ENCODE measurements at regions not wholly inside any gene's neighbourhood (a gene's known extent, or its start where the extent isn't known, plus 50 kb on each side); places are given as distances from the start of the nearest gene placed in this dataset.

GRCh38 chr10:123327450-123327849 lies 173.2 kb downstream of the BUB3 start:
- TF ChIP-seq L3MBTL2 (conservative IDR thresholded peaks at IDR 0.05) = no peak
- TF ChIP-seq ARNT (IDR thresholded peaks at IDR 0.05) = no peak
- TF ChIP-seq NFRKB (IDR thresholded peaks at IDR 0.05) = no peak
- TF ChIP-seq ZNF384 (IDR thresholded peaks at IDR 0.05) = no peak
- no peak for TF ChIP-seq FOXM1 (IDR thresholded peaks at IDR 0.05; ENCODE audit: borderline replicate concordance)
- no peak for TF ChIP-seq SP1 (IDR thresholded peaks at IDR 0.05)
- POLR2A ChIA-PET = no interaction called here
- DNase-seq (ENCODE audit: extremely low spot score) = no peak
- CTCF ChIA-PET = no interaction called here

- no peak for TF ChIP-seq SUZ12 (IDR thresholded peaks at IDR 0.05)
- no peak for TF ChIP-seq BHLHE40 (IDR thresholded peaks at IDR 0.05; ENCODE audit: borderline replicate concordance)
- no peak for TF ChIP-seq SP1 (IDR thresholded peaks at IDR 0.05)
- no peak for TF ChIP-seq FOXK2 (IDR thresholded peaks at IDR 0.05)
- TF ChIP-seq HDGF (IDR thresholded peaks at IDR 0.05; ENCODE audit: borderline replicate concordance) = no peak
- no peak for TF ChIP-seq PKNOX1 (IDR thresholded peaks at IDR 0.05)
- TF ChIP-seq LEF1 (IDR thresholded peaks at IDR 0.05; ENCODE audit: borderline replicate concordance) = no peak
- POLR2A ChIA-PET = no interaction called here
- DNase-seq (ENCODE audit: extremely low spot score) = no peak
- CTCF ChIA-PET = no interaction called here
These were observed 173.7 kb downstream of the BUB3 start for GRCh38 chr10:123327896-123328295.

- ChIA-PET CTCF (no interaction called here), POLR2A (no interaction called here)
- no peak for TF ChIP-seq SUZ12 (IDR thresholded peaks at IDR 0.05)
- TF ChIP-seq FOXM1 (IDR thresholded peaks at IDR 0.05; ENCODE audit: borderline replicate concordance) = no peak
- no peak for TF ChIP-seq ELF4 (IDR thresholded peaks at IDR 0.05)
- no peak for TF ChIP-seq ARNT (IDR thresholded peaks at IDR 0.05)
- TF ChIP-seq FOXA1 (IDR thresholded peaks at IDR 0.05) = no peak
- no peak for TF ChIP-seq PKNOX1 (IDR thresholded peaks at IDR 0.05)
- TF ChIP-seq HDGF (IDR thresholded peaks at IDR 0.05; ENCODE audit: borderline replicate concordance) = no peak
- TF ChIP-seq TARDBP (IDR thresholded peaks at IDR 0.05) = no peak
- DNase-seq (ENCODE audit: extremely low spot score) = no peak
These were observed 177.2 kb downstream of the BUB3 start for GRCh38 chr10:123331438-123331837.

GRCh38 chr10:123346581-123346980 lies 192.4 kb downstream of the BUB3 start:
- no peak for DNase-seq (ENCODE audit: extremely low spot score)
- CTCF ChIA-PET = no interaction called here
- POLR2A ChIA-PET = no interaction called here
- no peak for TF ChIP-seq NFRKB (IDR thresholded peaks at IDR 0.05)
- no peak for TF ChIP-seq ELF4 (IDR thresholded peaks at IDR 0.05)

GRCh38 chr10:123348691-123349572 lies 194.7 kb downstream of the BUB3 start:
- ChIA-PET CTCF (no interaction called here), POLR2A (no interaction called here)
- TF ChIP-seq BHLHE40 (IDR thresholded peaks at IDR 0.05; ENCODE audit: borderline replicate concordance) = no peak
- no peak for DNase-seq (ENCODE audit: extremely low spot score)

- DNase-seq (ENCODE audit: extremely low spot score) = no peak
- TF ChIP-seq FOXK2 (IDR thresholded peaks at IDR 0.05) = no peak
- no peak for TF ChIP-seq FOXA1 (IDR thresholded peaks at IDR 0.05)
- TF ChIP-seq SP1 (IDR thresholded peaks at IDR 0.05) = no peak
- no peak for TF ChIP-seq LEF1 (IDR thresholded peaks at IDR 0.05; ENCODE audit: borderline replicate concordance)
- TF ChIP-seq CTBP1 (IDR thresholded peaks at IDR 0.05; ENCODE audit: borderline replicate concordance) = no peak
- TF ChIP-seq SUZ12 (IDR thresholded peaks at IDR 0.05) = no peak
- no peak for TF ChIP-seq ARNT (IDR thresholded peaks at IDR 0.05)
- POLR2A ChIA-PET = no interaction called here
- CTCF ChIA-PET = no interaction called here
These were observed 197.5 kb downstream of the BUB3 start for GRCh38 chr10:123351715-123352114.

- ChIA-PET CTCF (no interaction called here), POLR2A (no interaction called here)
- DNase-seq (ENCODE audit: extremely low spot score) = no peak
- no peak for TF ChIP-seq TARDBP (IDR thresholded peaks at IDR 0.05)
- TF ChIP-seq HDGF (IDR thresholded peaks at IDR 0.05; ENCODE audit: borderline replicate concordance) = no peak
- no peak for TF ChIP-seq ELF4 (IDR thresholded peaks at IDR 0.05)
- TF ChIP-seq CTBP1 (IDR thresholded peaks at IDR 0.05; ENCODE audit: borderline replicate concordance) = no peak
- TF ChIP-seq NFRKB (IDR thresholded peaks at IDR 0.05) = no peak
- no peak for TF ChIP-seq L3MBTL2 (conservative IDR thresholded peaks at IDR 0.05)
- TF ChIP-seq ZNF384 (IDR thresholded peaks at IDR 0.05) = no peak
- no peak for TF ChIP-seq FOXA1 (IDR thresholded peaks at IDR 0.05)
- TF ChIP-seq PKNOX1 (IDR thresholded peaks at IDR 0.05) = no peak
- TF ChIP-seq FOXM1 (IDR thresholded peaks at IDR 0.05; ENCODE audit: borderline replicate concordance) = no peak
These were observed 200.3 kb downstream of the BUB3 start for GRCh38 chr10:123354521-123354920.

Data from HEK293T (cell line).